HG02759 (cell line): ENCODE measurements at regions not wholly inside any gene's neighbourhood (a gene's known extent, or its start where the extent isn't known, plus 50 kb on each side); places are given as distances from the start of the nearest gene placed in this dataset.
"Not testable (repeated sequence)": the region's sequence is repeated elsewhere in the genome, so short reads cannot be mapped to it uniquely, and the experiment has no call there.

Experiments
- ATAC-seq: cut with Tn5 transposase; IDR thresholded peaks from one replicate; pipeline ENCODE4 v1.9.1; 2021; ENCODE audit warnings: mild to moderate bottlenecking, moderate library complexity; ENCODE audit not compliant: unreplicated experiment

DNA sequence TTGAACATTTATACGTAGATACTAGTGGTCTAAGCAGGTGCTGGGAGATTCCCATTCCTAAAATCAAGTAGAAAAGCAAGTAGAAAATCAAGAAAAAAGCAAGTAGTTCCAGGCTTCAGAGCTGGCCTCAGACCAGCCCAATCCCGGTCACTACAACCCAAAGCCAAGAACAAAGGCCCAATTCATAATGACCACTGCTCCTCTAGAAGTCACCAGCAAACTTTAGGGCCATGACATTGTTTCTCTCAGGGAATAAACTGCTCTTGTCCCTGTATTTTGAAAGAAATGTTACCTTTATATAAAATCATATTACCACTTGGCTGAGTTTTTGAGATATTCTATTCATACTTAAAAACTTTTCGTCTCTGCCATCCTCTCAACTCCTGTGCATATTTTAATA is 106.3 kb upstream of the IL12A start:
- no peak for ATAC-seq

DNA sequence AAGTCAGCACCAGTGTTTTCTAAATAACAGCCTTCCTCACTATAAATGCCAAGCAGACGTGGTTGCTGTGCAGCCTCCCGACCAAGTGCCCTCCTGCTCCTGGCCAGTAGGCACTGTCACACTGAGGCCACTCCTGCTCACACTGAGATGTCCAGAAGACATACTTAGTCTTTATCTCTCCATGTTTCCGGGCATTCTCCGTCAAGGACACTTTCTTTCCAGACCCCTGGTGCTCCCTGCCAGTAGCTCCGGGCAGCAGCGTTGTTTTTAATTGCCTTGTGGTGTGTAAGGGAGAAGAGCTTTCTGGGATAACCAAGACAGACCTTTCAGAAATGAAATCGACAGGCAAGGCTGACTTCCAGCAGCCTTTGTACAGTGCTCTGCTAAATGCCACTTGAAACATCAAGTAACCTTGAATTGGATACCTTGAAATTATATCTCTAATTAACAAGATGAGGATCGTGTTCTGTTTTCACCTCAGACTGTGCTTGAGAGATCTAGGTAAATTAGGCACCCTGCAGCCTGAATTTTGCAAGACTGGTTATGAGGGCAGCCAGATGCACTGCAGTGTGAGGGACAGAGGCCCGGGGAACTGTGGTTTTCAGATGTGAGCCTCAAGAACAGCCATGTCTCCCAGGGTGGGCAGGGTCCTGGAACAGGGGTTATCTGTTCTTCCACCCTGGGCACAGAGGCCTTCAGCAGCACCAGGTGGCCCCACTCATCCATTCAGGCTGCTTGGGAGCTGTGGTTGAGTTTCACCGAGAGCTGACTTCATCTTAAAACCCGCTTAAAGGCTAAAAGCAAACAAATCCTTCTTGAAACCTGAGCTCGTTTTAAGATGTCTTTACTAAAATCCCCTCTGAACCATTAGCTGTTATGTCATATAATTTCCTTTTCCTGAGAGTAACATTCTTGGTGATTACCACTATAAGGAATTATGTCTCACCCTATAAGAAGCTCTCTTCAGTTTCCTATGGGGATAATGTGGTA is 105.5 kb upstream of the IL12A start:
- ATAC-seq = no peak

DNA sequence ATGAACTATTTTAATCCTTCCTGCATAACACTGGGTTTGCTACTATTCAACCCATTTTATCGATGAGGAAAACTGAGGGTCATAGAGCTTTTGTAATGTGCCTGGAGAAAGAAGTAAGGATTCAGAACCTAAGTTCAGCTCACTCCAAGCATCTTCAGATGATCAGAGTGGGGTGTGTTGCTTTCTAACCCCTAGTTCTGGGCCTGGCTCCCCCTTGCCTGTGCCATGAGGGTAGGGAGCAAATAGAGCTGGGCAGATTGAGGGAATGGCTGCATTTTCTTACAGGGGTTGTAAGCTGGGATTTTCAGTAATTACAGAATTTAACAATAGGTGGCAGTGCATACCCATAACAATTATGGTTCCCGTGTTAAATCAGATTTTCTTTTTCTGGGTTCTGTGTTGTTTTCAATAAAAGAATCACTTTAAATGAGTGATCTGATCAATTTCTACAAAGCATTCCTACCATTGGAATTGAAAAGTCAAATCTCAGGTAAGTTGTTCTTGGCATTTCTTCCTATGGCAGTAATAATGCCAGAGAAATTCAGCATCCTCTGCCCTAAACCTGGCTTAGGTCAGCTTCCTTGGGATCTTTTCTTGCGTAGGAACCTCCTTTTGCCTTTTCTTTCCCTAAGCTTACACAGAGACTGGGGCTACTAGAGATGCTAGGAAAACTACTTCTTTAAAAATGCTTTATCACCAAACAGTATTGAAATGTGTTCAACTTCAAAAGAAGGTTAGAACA is 103.8 kb upstream of the IL12A start:
- ATAC-seq = no peak

DNA sequence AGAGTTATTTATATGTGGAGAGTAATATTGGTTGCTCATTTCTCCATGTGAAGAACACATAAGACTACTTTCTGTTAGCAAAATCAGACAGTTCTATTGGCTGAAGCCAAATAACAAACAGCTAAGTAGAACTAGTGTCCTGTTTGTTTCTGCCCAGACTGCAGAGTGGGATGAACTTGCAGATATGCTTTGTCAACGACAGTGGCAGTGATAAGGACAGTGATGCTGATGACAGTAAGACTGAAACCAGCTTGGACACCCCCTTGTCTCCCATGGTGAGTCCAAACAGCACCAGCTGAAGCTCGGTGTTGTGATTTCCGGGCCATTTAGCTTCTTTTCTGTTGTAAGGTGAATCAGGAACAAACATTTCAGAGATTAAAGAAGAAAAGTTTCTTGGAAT is 102.6 kb upstream of the IL12A start:
- ATAC-seq = peak; percentile 76

DNA sequence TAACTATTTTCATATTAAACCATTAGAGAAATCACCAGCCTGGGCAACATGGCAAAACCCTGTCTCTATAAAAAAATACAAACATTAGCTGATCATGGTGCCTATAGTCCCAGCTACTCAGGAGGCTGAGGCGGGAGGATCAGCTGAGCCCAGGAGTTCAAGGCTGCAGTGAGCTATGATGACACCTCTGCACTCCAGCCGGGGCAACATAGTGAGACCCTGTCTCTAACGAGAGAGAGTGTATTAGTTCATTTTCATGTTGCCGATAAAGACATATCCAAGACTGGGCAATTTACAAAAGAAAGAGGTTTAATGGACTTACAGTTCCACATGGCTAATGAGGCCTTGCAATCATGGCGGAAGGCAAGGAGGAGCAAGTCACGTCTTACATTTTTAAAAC is 102.1 kb upstream of the IL12A start:
- not testable (repeated sequence) for ATAC-seq

DNA sequence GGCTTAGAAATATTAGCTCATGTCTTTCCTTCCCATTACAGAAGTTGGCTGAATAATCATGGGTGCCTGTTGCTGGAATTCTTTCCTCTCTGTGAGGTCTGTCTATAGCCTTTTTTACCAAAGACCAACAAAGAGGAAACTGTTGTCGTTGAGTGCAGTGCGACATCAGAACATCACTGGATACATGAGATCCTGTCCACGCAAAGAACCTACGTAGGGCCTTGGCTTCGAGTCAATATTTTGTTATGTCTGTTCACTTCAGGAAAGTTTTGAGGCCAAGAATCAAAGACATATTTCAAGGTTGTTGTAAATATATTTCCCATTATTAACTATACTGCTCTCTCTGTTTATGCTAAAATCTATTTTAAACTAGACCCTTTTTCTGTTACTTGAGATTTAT is 101.5 kb upstream of the IL12A start:
- no peak for ATAC-seq

DNA sequence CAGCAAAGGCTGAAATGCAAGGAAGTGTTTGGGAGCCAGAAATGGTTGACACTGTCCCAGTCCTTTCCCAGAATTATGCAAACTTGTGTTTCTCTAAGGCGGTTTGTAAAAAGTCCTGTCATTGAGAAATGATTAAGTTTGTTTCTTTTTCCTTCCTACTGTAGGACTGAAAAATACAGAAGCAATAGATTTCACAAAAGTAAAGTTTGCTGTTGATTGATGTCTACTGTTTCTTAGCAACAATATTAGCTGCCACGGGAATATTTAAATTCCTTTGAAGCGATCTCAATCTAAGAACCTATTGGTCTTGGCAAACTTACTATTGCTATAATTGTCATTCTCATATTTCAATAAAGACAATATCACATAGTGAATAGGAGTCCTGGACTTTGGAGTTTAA is 100.7 kb upstream of the IL12A start:
- no peak for ATAC-seq

DNA sequence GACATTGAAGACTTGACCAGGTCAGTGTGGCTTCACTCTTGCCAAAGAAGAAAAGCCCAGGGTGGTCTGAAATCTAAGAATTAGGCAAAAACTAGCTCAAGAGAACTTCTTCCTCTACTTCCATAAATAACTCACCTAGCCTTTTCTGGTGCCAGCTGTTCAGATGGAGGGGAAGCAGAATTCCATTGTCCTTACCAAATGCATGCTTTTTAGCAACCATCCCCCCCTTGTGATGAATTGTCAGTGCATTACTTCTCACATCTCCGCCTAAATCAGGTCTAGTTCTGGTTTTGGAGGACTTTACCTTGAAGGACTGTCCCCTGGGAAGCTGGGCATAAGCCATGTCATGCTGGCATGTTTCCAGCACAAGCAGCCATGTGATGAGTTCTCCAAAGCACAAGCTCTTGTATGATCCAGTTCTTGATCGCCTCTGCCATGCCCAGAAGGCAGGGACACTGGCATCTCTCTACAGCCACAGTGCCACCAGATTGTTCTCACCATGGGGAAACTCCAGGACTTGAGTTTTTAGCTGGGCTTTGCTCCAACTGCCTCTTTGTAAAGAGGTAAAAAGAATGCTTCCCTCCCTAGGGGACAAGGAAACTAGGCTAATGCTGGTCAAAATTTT is 96.4 kb upstream of the IL12A start:
- ATAC-seq = no peak

DNA sequence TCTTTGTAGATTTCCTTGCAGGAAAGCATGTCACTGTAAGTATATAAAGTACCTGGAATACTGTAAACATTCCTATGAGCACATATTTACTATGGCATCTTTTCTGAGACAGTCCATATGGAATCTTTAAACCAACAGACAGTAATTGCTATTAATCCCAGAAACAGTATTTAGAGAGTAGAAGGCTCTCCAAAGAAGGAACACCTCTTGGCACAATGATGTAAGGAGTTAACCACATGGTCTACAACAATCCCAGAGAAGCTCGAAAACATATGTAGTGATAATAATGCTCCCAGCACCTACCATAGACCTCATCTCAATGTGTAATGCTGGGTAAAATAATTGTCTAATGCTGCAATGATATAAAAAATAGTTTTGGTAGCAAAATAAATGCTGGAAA is 95.8 kb upstream of the IL12A start:
- ATAC-seq = no peak

DNA sequence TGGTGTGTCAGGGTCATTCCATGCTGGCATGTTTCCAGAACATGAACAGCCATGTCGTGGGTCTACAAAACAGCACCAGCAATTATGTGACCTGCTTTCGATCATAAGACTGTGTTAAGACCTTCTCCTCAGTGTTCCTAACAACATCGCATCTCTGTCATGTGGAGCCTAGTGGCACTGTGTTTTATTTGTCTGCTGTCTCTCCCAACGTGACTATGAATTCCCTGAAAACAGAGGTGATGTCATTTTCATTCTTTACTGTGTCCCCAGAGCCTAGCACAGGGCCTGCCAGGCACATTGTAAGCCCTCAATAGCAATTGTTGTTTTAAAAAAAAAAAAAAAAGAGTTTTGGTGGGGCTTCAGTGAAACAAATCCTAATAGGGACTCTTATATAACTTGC is 94.2 kb upstream of the IL12A start:
- ATAC-seq = no peak

DNA sequence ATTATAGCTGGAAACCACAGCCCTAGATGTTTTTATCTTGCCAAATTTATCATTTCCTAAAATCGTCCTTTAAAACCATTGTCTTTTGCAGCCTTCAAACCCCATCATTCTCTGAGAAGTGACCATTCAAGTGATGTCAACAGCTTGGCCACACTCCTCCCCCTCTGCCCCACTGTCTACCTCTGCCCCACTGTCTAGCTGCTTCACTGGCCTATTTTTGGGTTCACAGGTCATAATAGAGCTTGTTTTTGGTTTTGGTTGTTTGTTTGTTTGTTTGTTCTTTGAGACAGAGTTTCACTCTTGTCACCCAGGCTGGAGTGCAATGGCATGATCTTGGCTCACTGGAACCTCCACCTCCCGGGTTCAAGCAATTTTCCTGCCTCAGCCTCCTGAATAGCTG is 93.2 kb upstream of the IL12A start:
- no peak for ATAC-seq

DNA sequence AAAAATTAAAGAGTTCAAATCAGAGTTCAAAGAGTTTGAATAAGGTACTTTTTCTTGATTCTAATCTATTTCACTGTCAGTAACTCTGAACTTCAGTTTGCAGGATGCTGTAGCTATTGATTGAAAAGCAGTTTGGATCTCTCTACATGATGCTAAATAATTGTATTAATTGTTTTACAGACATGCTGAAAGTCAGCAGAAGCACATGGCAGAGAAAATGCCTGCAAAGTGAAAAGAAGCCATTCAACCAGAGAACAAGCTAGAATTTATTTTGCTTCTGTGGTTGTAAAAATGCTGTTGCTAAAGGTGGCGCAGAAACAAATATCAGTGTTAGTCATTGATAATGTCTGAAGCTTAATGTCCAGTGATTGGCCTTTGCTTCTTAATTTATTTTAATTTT is 92.1 kb upstream of the IL12A start:
- ATAC-seq = no peak

DNA sequence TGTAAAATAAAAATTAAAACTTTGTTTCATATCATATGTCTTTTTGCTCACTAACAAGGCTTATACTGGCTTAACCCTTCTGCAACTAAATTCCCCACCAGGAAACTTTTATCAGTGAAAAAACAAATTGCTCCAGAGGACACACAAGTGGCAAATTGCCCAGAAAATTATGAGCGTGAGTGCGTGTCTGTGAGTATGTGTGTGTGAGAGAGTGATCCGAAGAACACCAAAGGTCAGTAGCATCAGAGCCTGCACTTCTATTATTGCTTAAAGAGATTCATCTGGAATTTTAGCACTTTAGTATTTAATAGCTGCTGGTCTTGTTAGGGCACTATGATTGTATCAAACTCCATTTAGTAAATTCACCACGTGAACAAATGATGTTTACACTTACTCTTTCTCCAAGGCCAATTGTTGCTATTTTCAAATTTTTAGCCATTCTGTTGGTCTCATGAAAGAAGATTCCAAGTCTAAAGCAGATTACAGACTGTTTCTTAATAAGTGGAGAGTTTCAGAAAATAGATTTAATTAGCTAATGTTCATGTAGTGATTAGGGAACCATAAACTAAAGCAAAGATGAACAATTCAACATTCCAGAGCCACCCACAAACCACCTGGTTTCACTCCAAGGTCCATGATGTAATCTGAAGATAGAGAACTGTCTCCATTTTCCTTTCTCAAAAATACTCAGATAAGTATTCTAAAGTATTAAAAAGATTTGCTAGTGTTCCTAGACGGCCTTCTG is 91.1 kb upstream of the IL12A start:
- no peak for ATAC-seq

DNA sequence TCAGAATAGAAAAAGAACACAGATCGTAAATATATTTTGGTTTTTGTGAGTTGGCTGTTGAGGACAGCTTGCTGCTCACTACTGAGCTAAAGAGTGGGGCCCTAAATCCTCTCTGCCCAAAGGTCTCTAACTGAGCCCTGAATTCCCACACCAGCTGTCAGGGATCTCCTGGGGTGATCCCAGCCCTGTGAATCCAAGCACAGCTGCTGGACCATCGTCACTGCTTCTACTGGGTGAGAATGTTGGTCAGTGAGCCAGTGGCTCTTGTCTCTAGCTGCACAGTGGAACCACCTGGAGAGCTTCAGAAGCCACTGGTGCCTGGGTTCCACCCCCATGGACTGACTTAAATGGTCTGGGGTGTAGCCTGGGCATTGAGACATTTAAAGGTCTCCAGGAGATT is 90.5 kb upstream of the IL12A start:
- ATAC-seq = no peak

DNA sequence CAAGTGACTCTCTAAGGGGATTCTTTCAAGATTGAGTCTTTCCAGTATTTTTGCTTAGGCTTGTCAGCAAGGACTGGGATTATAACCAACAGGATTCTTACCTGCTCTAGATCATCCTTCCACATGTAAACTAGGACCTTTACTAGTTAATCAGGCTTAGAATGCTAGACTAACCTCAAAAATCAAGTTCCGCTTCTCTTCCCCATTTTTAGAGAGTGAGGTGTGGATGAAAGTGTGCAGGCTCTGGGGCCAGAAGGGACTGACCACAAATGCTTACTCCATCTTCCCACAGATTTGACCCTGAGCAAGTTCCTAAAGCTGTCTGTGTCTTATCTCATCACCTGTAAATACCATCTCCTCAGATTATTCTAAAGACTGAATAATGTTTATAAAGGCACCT is 89.5 kb upstream of the IL12A start:
- no peak for ATAC-seq

DNA sequence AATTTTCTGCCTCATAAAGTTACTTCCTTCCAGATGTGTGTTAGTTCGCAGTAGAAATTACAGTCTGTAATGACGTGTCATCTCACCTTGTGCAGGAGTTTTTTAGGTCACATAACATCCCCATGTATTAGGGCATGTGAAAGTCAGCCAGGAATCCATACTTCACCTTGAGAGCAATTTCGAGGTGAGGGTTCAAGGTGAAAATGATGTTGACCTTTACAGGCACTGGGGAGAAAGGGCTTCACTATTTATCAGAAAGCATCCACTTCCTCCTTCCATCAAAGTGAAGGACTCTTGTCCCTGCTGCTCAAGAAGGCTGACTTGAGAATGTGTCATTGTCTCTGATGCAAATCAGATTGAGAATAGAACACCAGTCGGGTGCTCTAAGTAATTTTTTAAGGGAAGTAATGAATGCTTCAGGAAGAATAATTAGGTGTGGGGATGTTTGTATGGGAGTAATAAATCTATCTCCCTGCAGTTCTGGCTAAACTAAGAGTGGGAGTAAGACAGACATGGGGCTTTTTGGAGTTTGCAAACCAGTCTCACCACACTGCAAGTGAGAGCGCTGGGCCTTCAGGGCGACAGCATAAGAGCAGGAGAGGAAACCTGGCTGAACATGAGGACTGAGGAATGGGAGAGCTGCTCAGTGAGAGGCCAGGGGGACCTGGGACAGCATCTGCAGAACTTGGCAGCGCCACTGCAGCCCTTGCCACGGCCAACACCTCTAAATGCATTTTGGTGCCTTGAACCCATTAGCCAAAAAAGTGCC is 85.9 kb upstream of the IL12A start:
- ATAC-seq = peak; percentile 71

DNA sequence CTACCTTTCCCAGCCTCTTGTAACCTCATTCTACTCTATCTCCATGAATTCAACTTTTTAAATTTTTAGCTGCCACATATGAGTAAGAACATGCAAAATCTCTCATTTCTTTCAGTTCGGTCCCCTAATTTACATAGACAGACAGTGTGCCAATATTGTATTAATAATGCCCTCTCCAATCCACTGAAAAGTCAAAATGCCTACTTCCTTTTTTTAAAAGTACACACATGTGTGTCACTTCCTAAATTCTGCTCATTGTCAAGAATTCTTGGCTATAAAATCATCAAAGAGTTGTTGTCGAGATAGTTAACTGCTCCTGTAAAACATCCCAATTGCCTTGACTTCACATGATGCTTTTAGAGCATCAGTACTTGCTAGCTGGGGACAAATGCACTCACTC is 84.2 kb upstream of the IL12A start:
- no peak for ATAC-seq

DNA sequence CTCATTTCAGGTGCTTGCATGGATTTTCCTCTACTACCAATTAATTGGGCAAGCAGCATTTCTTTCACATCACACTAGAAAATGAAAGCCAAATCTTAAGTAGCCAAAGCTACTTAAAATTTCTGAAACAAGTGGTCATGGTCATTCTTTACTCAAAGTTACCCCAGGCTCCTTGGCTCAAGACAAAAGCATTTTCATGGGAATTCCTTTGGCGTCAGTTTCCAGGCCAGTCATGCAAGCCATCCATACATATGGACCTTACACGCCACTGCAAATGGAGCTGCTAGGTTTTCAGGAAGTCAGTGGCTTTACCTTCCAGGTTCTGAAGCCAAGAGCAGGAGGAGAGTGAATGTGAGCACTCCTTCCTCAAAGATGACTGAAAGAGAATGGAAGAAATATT is 83.7 kb upstream of the IL12A start:
- no peak for ATAC-seq

DNA sequence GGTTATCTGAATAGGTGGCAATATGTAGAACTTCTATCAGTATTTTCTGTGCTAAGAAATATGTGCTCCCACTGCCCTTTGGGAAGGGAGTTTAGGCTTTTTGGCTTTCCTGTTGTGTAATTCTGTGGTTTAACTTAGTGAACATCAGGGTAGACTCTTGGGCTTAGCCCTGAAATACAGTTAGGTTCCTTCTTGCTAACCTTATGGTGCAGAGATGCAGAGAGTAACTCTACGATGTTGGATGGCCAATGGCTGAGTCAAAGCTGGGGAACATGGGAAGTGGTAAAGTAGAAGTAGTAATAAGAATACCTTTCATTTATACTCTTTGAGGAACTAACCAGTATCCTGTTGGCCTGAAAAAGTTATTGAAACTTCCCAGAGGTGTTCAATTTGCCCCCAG is 80.8 kb upstream of the IL12A start:
- no peak for ATAC-seq

DNA sequence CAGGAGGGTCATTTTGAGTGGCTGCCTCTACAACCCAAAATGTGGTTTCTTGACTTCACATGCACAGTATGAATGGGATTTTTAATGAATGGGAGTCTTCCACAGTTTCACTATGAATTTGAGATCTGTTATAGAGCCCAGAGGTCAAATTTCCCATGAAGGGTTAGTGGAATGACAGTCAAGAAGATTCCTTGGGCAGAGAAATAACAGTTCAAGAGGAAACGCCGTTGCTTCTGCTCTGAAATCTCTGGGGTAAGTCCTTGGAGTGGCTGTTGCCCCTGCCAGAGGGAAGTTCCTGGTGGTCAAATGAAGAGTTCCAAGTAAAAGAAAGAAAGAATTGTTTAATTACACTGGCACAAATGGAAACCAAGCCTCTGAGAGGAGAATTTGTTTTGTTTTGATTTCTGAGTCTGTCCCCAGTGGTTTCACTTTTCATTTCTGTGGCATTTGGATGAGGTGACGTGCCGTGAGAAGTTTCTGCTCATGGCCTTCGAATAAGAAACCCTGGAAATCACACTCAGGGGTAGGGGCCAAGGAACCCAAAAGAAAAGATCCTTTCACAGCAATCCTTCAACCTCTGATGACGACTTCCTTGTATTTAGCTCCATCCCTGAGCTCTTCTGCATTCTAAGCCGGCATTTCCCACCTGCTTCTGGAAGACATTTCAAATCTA is 77.5 kb upstream of the IL12A start:
- peak; percentile 77 for ATAC-seq
